BJ (cell line): ENCODE measurements at regions not wholly inside any gene's neighbourhood (a gene's known extent, or its start where the extent isn't known, plus 50 kb on each side); places are given as distances from the start of the nearest gene placed in this dataset.
A peak's percentile ranks its signal among the peaks of the same experiment; 100 is the strongest.
"Not testable (repeated sequence)": the region's sequence is repeated elsewhere in the genome, so short reads cannot be mapped to it uniquely, and the experiment has no call there.

Experiments used
- CTCF ChIA-PET: fragments of 350-600 bp; formaldehyde crosslinking; extraction: SDS; loops from one replicate; lab custom pipeline; 2021; ENCODE audit warnings: antibody characterized with exemption, inconsistent platforms; lab: Yijun Ruan, JAX
- POLR2A ChIA-PET: fragments of 300-600 bp; sonication (Branson Sonifier 250); formaldehyde crosslinking; extraction: SDS; loops from one replicate; lab custom pipeline; 2021; ENCODE audit warnings: antibody characterized with exemption; lab: Charles Lee
- DNase-seq: peaks from one replicate; pipeline ENCODE4 v3.0.0-alpha.2; 2011; ENCODE audit warnings: low read depth
- H3K27me3 ChIP-seq: 2 replicates; pipeline ENCODE4 v1.6.0; 2011; ENCODE audit warnings: low read length; ENCODE audit not compliant: control insufficient read depth, insufficient read depth
- H3K36me3 ChIP-seq: 2 replicates; pipeline ENCODE4 v1.5.1; 2011; ENCODE audit warnings: low read length; ENCODE audit not compliant: control insufficient read depth, insufficient read depth
- H3K4me3 ChIP-seq: 2 replicates; pipeline ENCODE4 v1.5.1; 2011; ENCODE audit warnings: low read depth, mild to moderate bottlenecking, control low read depth, low read length
- CTCF ChIP-seq: IDR thresholded peaks from 2 replicates; pipeline ENCODE4 v1.5.1; 2011; ENCODE audit warnings: low read depth, mild to moderate bottlenecking, control low read depth, inconsistent platforms, low read length, moderate library complexity; ENCODE audit not compliant: insufficient read depth

- Histone ChIP-seq H3K27me3 (no peaks in the 10 kb centered on the region), H3K36me3 (no peaks in the 10 kb centered on the region), H3K4me3 (no peak overlapping the region)
- DNase-seq, result peak; percentile 26
- TF ChIP-seq CTCF, result no peak
- ChIA-PET CTCF (no interaction called here), POLR2A (no interaction called here)
Measured at GRCh38 chr6:14412026-14412425, 294.5 kb downstream of the CD83 start.

- no peak for DNase-seq
- ChIA-PET CTCF (no interaction called here), POLR2A (no interaction called here)
- Histone ChIP-seq H3K4me3 (no peak overlapping the region), H3K36me3 (no peaks in the 10 kb centered on the region), H3K27me3 (no peaks in the 10 kb centered on the region)
- TF ChIP-seq CTCF, result no peak
Measured at GRCh38 chr6:14415452-14415851, 297.9 kb downstream of the CD83 start.

GRCh38 chr6:14417377-14417776 lies 299.8 kb downstream of the CD83 start:
- TF ChIP-seq CTCF, result no peak
- Histone ChIP-seq H3K27me3 (no peaks in the 10 kb centered on the region), H3K36me3 (no peaks in the 10 kb centered on the region), H3K4me3 (no peak overlapping the region)
- ChIA-PET POLR2A (no interaction called here), CTCF (no interaction called here)
- DNase-seq, result no peak

- POLR2A ChIA-PET, H3K4me3 ChIP-seq, H3K36me3 ChIP-seq, DNase-seq, H3K27me3 ChIP-seq: not testable (repeated sequence)
- CTCF ChIA-PET, result interaction anchor here (1.5 kb wide), 1 partner anchor 9 kb away, joined by 3 read pairs; no protein-coding TSS in a partner anchor
Measured at GRCh38 chr6:14419224-14419623, 301.7 kb downstream of the CD83 start.

GRCh38 chr6:14422061-14422460 lies 304.5 kb downstream of the CD83 start:
- no peak for DNase-seq
- TF ChIP-seq CTCF, result no peak
- no peaks in the 10 kb centered on the region for H3K36me3 ChIP-seq
- H3K27me3 ChIP-seq, result no peaks in the 10 kb centered on the region
- ChIA-PET POLR2A (no interaction called here), CTCF (interaction anchor here (0.6 to 0.9 kb wide), 2 partner anchors 12 to 746 kb away, joined by 3 read pairs; no protein-coding TSS in a partner anchor)
- no peak overlapping the region for H3K4me3 ChIP-seq

GRCh38 chr6:14422917-14423316 lies 305.3 kb downstream of the CD83 start:
- DNase-seq, result no peak
- ChIA-PET POLR2A (no interaction called here), CTCF (no interaction called here)
- TF ChIP-seq CTCF, result no peak
- H3K27me3 ChIP-seq, result no peaks in the 10 kb centered on the region
- no peak overlapping the region for H3K4me3 ChIP-seq
- no peaks in the 10 kb centered on the region for H3K36me3 ChIP-seq
